Thymus (tissue), 11 donors: ENCODE measurements at regions not wholly inside any gene's neighbourhood (a gene's known extent, or its start where the extent isn't known, plus 50 kb on each side); places are given as distances from the start of the nearest gene placed in this dataset.

ENCODE experiments used
- DNase-seq, 9 donors: peaks; one replicate each; pipeline ENCODE4 v3.0.0-alpha.2; 2013; ENCODE audit warnings: low spot score in 9 of 9, low read depth in 6 of 9, missing footprints in 1 of 9
- H3K27ac ChIP-seq, 2 donors: one replicate each; pipeline ENCODE4 v1.5.1; 2013; ENCODE audit warnings: control low read depth in 1 of 2, low read depth in 1 of 2, low read length in 1 of 2, mild to moderate bottlenecking in 1 of 2, moderate library complexity in 1 of 2
- H3K27me3 ChIP-seq, 2 donors: one replicate each; pipeline ENCODE4 v1.5.1; 2013; ENCODE audit warnings: low read length in 1 of 2; ENCODE audit not compliant: control insufficient read depth in 2 of 2, insufficient read depth in 1 of 2
- H3K36me3 ChIP-seq, 2 donors: one replicate each; pipeline ENCODE4 v1.5.1; 2013; ENCODE audit warnings: low read length in 1 of 2, mild to moderate bottlenecking in 1 of 2, moderate library complexity in 1 of 2; ENCODE audit not compliant: control insufficient read depth in 2 of 2, insufficient read depth in 2 of 2
- H3K4me1 ChIP-seq, 2 donors: one replicate each; pipeline ENCODE4 v1.5.1; 2013; ENCODE audit warnings: low read length in 2 of 2; ENCODE audit not compliant: control insufficient read depth in 2 of 2, insufficient read depth in 2 of 2
- H3K4me3 ChIP-seq, 2 donors: one replicate each; pipeline ENCODE4 v1.5.1; 2013; ENCODE audit warnings: low read length in 2 of 2, control low read depth in 1 of 2, mild to moderate bottlenecking in 1 of 2
- H3K9me3 ChIP-seq, 2 donors: one replicate each; pipeline ENCODE4 v1.5.1; 2013; ENCODE audit warnings: low read length in 1 of 2, mild to moderate bottlenecking in 1 of 2; ENCODE audit not compliant: control insufficient read depth in 2 of 2, insufficient read depth in 1 of 2
- WGBS: extraction: QIAGEN DNeasy Blood & Tissue Kit; methylation state at CpG from one replicate; pipeline ENCODE4 v1.1.7; 2013; 5-methylcytosine and 5-hydroxymethylcytosine counted together
- donor health status: healthy.

DNA sequence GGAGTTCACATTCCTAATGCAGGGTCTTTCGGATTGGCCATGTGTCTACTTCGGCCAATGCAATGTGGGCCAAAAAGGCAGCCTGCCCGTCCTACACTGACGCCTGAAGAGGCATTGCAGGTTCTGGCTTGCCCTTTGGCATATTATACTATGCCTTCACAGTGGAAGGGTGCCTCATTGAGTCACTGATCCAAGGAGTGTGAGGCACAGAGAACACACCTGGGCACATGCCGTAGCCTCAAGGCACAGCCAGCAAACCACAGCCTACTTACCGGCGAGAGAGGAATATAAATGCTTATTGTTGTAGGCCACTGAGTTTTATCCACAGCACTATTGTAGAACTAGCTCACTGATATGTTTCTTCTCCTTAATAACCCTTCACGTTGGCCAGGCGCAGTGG is 409.6 kb downstream of the GADD45G start:
- H3K36me3 ChIP-seq: no peaks in the 10 kb centered on the region
- 91% methylated on average over 9 of the region's 9 CpGs for WGBS

DNA sequence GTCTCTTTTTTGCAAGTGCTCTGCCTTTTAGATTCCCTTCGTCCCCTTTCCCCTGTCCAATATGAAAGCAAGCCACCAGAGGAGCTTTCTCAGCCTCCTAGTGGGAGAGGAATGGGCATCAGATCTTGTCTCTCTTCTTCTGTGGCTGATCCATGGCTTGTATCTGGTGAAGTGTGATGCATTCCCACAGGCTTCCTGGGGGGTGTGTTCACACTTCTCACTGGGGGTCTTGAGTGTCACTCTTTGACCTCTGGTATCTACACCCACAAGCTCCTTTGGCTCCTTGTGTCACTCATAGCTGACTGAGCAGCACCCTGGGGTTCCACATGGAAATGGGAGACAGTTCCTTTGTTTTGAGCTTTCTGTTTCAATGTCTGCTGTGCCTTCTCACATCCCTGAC is 411.5 kb downstream of the GADD45G start:
- no peaks in the 10 kb centered on the region for H3K27me3 ChIP-seq
- no peaks in the 10 kb centered on the region for H3K9me3 ChIP-seq
- WGBS: 100% methylated on average over 1 of the region's 1 CpG
- no peak overlapping the region for H3K27ac ChIP-seq
- H3K36me3 ChIP-seq: no peaks in the 10 kb centered on the region
- no peaks in the 10 kb centered on the region for H3K4me1 ChIP-seq
- no peak overlapping the region for H3K4me3 ChIP-seq
- no peak for DNase-seq

More for the DNA sequence above, 409.6 kb downstream of the GADD45G start:
- Histone ChIP-seq H3K27me3 (no peaks in the 10 kb centered on the region), H3K4me3 (no peak overlapping the region), H3K4me1 (no peaks in the 10 kb centered on the region), H3K27ac (no peak overlapping the region), H3K9me3 (no peaks in the 10 kb centered on the region)
- DNase-seq: no peak

DNA sequence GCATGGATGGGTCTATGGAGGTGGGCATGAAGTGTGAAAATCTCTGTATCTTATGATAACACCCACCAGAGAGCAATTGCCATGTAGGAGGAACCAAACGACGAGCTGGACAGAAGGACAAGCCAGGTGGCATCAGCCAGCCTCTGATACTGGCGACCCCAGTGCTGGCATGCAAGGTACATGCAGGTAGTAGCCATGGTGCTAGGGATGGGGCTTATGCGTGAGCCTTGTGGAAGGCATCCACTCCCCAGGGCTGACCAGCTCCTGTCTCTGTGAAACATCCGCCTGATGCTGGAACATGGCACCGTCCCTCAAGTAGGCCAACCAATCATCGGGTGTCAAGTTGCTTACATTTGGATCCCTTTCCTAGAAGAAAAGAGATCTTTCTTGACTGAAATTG is 412.9 kb downstream of the GADD45G start:
- no peaks in the 10 kb centered on the region for H3K4me1 ChIP-seq
- H3K4me3 ChIP-seq: no peak overlapping the region
- H3K36me3 ChIP-seq: no peaks in the 10 kb centered on the region
- no peaks in the 10 kb centered on the region for H3K27me3 ChIP-seq
- no peak overlapping the region for H3K27ac ChIP-seq
- no peak for DNase-seq
- WGBS: 88% methylated on average over 7 of the region's 7 CpGs
- peaks cover 0 to 2% of the 10 kb centered on the region in 2 donors for H3K9me3 ChIP-seq

DNA sequence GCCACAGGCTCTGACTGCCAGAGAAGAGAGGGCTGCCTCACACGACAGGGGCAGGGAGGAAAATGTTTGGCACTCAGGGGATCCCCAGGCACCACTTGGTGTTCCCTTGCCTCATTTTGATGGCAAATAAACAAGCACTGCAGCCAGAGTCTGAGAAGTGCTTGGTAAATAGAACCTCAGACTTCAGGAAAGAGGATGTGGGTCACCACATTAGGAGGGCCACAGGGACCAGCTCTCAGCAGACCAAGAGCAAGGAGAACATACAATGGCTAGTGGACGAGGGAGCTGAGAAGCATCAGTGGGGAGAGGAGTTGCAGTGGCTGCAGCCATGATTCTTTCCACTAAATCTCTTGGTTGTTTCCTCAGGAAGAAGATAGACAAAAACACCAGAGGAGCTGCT is 413.9 kb downstream of the GADD45G start:
- Histone ChIP-seq H3K9me3 (peaks cover 0 to 2% of the 10 kb centered on the region in 2 donors), H3K4me1 (no peaks in the 10 kb centered on the region), H3K27me3 (no peaks in the 10 kb centered on the region), H3K36me3 (no peaks in the 10 kb centered on the region), H3K4me3 (no peak overlapping the region), H3K27ac (no peak overlapping the region)
- WGBS: 16% methylated on average over 2 of the region's 2 CpGs
- DNase-seq: no peak

DNA sequence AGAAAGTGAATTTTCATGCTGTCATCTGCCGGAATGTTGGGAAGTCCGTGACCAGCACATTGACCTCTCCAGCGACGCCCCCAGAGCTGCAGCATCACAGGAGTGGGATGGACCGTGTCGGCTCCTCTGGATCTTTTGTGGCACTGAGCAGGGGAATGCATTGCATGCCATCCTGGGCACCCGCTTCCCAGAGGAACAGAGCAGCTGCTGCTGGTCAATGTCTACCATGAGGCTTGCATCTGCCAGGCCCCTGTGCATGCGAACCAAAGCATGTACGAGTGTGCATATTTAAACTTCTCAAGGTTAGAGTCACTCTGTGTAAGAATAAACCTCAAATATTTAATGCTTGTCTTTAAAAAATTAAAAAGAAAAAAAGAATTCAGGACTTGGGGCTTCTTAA is 414.8 kb downstream of the GADD45G start:
- Histone ChIP-seq H3K4me3 (no peak overlapping the region), H3K4me1 (no peaks in the 10 kb centered on the region), H3K27ac (no peak overlapping the region), H3K9me3 (peaks cover 0 to 2% of the 10 kb centered on the region in 2 donors), H3K27me3 (no peaks in the 10 kb centered on the region), H3K36me3 (no peaks in the 10 kb centered on the region)
- no peak for DNase-seq
- 98% methylated on average over 9 of the region's 9 CpGs for WGBS

DNA sequence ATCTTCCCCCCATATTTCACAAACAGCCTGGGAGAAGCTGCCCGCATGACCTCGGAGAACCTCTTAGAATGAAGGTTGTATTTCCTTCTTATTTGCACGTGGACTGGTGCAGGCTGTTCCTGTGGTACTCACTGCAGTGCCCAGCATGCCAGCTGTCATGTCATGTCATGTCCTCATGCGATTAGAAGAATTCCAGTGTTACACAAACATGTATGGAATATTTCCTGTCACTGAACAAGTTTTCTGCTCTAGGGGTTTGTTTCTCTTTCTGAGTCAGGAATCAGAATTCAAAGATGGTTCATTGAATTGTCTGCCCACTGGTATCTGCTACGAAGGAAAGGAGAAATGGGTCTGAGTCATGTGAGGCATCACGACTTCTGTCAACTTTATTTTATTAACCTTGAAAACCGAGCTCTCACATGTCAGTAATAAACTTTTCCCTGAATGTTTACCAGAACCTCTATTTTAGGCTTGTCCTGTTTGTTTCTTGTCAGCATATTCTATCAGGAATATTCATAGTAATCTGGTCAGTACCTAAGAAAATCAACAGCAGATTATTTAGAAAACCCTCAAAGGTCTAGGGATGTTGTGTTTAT is 415.6 kb downstream of the GADD45G start:
- H3K27ac ChIP-seq: no peak overlapping the region
- H3K4me1 ChIP-seq: no peaks in the 10 kb centered on the region
- H3K9me3 ChIP-seq: peaks cover 0 to 2% of the 10 kb centered on the region in 2 donors
- no peaks in the 10 kb centered on the region for H3K36me3 ChIP-seq
- DNase-seq: no peak
- WGBS: 74% methylated on average over 7 of the region's 7 CpGs
- no peaks in the 10 kb centered on the region for H3K27me3 ChIP-seq
- H3K4me3 ChIP-seq: no peak overlapping the region

DNA sequence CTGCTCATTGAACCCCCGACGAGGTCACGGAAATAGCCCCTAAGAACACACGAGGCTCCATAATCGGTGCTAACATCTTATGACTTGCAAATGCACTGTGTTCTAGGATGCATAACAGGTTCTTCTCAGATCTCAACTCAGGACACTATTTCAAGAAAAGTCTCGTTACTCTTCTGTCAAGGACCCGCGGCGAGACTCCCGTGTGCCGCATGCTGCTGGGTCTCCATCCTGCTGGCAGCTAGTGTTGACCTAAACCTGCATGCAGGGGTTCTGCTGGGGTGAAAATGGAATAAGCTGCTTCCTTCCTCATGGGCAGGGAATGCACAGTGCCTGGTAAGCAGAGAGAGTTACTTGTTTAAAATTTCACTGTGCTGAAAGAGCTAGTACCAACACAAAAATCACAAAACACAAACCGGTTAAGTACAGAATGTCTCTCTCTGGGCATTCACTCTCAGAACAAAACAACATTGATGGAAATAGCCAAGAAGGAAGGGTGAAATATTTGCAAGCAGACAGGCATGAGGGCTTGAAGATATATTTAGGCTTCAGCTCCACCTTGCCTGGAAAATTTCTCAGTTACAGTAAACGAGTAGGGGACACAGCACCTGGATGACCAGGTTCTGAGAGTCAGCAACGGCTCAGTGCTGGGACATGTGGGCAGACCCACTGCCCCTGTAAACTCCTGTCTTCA is 416.5 kb downstream of the GADD45G start:
- H3K27me3 ChIP-seq: no peaks in the 10 kb centered on the region
- H3K27ac ChIP-seq: no peak overlapping the region
- no peaks in the 10 kb centered on the region for H3K4me1 ChIP-seq
- no peaks in the 10 kb centered on the region for H3K36me3 ChIP-seq
- no peak overlapping the region for H3K4me3 ChIP-seq
- H3K9me3 ChIP-seq: peaks cover 0 to 2% of the 10 kb centered on the region in 2 donors
- no peak for DNase-seq
- 93% methylated on average over 14 of the region's 14 CpGs for WGBS

DNA sequence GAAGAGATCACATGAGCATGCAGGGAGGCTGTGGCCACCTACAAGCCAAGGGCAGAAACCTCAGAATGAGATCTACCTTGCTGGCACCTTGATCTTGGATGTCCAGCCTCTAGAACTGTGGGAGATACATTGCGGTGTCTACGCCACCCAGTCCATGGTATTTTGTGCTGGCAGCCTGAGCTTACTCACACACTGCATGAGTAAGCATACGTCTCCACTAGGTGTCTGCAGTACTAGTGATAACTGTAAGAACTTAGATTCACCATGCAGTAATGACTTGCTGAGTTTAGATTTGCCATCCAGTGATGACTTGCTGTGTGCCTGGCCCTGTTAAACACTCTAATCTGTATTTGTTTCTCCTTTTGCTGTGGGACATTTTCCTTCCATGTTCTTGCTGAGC is 417.7 kb downstream of the GADD45G start:
- no peak overlapping the region for H3K27ac ChIP-seq
- peaks cover 0 to 2% of the 10 kb centered on the region in 2 donors for H3K9me3 ChIP-seq
- H3K27me3 ChIP-seq: no peaks in the 10 kb centered on the region
- WGBS: 98% methylated on average over 3 of the region's 3 CpGs
- no peak for DNase-seq
- no peaks in the 10 kb centered on the region for H3K36me3 ChIP-seq
- no peaks in the 10 kb centered on the region for H3K4me1 ChIP-seq
- no peak overlapping the region for H3K4me3 ChIP-seq

DNA sequence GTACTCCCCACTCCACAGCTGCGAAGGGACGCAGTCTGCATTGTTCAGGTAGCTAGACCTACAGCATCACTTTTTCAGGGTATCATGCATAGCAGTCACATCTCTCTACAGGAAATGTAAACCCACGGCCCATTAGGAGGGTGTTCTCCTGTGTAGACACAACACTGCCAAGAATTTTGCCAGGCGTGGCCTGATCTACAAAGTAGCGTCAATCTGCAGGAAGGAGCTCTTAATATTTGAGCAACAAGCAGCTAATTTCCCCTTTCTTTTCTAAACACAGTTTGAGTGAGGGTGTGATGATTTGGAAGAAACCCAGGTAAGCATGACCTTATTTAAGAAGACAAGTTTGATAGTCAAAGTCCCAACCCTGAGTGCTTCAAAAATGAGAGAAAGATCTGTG is 419.0 kb downstream of the GADD45G start:
- WGBS: 66% methylated on average over 5 of the region's 5 CpGs
- DNase-seq: no peak
- no peaks in the 10 kb centered on the region for H3K36me3 ChIP-seq
- H3K27ac ChIP-seq: no peak overlapping the region
- no peaks in the 10 kb centered on the region for H3K27me3 ChIP-seq
- no peaks in the 10 kb centered on the region for H3K4me1 ChIP-seq
- no peak overlapping the region for H3K4me3 ChIP-seq
- peaks cover 0 to 2% of the 10 kb centered on the region in 2 donors for H3K9me3 ChIP-seq
